ENCODE measurements at regions not wholly inside any gene's neighbourhood (a gene's known extent, or its start where the extent isn't known, plus 50 kb on each side); places are given as distances from the start of the nearest gene placed in this dataset.

DNA sequence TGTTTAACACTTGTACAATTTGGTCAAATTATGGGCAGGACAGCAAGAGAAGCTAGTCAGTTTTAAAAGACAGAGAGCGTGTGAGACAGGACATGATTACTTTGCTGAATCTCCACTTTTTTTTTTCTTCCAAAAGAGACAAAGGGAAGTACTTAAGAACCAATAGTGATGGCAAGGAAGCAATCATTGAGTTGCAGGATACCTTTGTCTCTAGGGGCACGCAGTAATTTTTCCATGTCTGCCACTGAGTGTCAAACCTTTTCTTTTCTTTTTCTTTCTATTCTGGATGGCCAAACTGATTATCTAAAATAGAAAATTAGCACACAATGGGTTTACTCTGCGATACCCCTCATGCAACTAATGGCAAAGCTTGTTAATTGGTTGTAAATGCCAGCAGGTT is 533.0 kb downstream of the PLCL1 start:
- intact Hi-C loops (cut with micrococcal nuclease), result no loop called here
- Histone ChIP-seq H4K20me1 (replicated peaks; ENCODE audit: control insufficient read depth, extremely low read depth, insufficient read depth, low read length) (no peaks in the 10 kb centered on the region), H3K9me3 (replicated peaks; ENCODE audit: control insufficient read depth, insufficient read depth, low read length) (no peaks in the 10 kb centered on the region), H3K4me2 (ENCODE audit: insufficient read depth, low read length) (no peak overlapping the region), H3K27me3 (ENCODE audit: control insufficient read depth in 2 of 2, insufficient read depth in 2 of 2, low read length in 2 of 2) (peaks cover 0 to 2% of the 10 kb centered on the region in 2 experiments), H3K4me3 (replicated peaks in 1 of 3; ENCODE audit: insufficient read depth in 1 of 3, low read depth in 1 of 3, low read length in 3 of 3) (no peak overlapping the region), H3K9ac (replicated peaks; ENCODE audit: extremely low read depth, insufficient read depth, low read length) (no peak overlapping the region), H3K9me1 (replicated peaks; ENCODE audit: control insufficient read depth, extremely low read depth, insufficient read depth, low read length) (peaks cover 3% of the 10 kb centered on the region), H3K36me3 (ENCODE audit: control insufficient read depth in 2 of 2, extremely low read depth in 1 of 2, insufficient read depth in 2 of 2, low read length in 2 of 2) (no peaks in the 10 kb centered on the region), H3K27ac (ENCODE audit: insufficient read depth, low read depth, low read length) (no peak overlapping the region), H3K4me1 (ENCODE audit: control insufficient read depth, extremely low read depth, insufficient read depth, low read length) (no peaks in the 10 kb centered on the region), H2AFZ (ENCODE audit: low read depth, low read length) (no peak overlapping the region), H3K79me2 (ENCODE audit: control insufficient read depth, insufficient read depth, low read length) (no peaks in the 10 kb centered on the region)
- FAIRE-seq, result no peak
- CTCF ChIA-PET, result interaction anchor here (5.3 kb wide), 1 partner anchor 28 kb away, joined by 21 read pairs; no protein-coding TSS in a partner anchor
- BruUV-seq (replicated peaks), result no TSS peak
- dilution Hi-C loops (cut with MboI; ENCODE audit: extremely low pct_ligation_motif_present, low sequenced_read_pairs), result no loop called here
- POLR2A ChIA-PET, result no interaction called here
- TF ChIP-seq POLR2AphosphoS5 (IDR thresholded peaks at IDR 0.05; ENCODE audit: insufficient read depth, low read depth, low read length) (no peak), GATA2 (IDR thresholded peaks at IDR 0.05; ENCODE audit: insufficient read depth, insufficient read length, low read depth, low read length) (no peak), POLR2A (IDR thresholded peaks at IDR 0.05; ENCODE audit: low read depth, low read length) (no peak), MYC (IDR thresholded peaks at IDR 0.05; ENCODE audit: low read depth, low read length) (no peak), CTCF (IDR thresholded peaks at IDR 0.05; ENCODE audit: extremely low read depth in 1 of 2, insufficient read depth in 1 of 2, low read depth in 1 of 2, low read length in 2 of 2) (no peak), EZH2 (IDR thresholded peaks at IDR 0.05; ENCODE audit: borderline replicate concordance, low read depth, low read length, severe bottlenecking) (no peak), JUN (IDR thresholded peaks at IDR 0.05; ENCODE audit: borderline replicate concordance, insufficient read depth, insufficient read length, low read depth) (no peak), FOS (IDR thresholded peaks at IDR 0.05; ENCODE audit: borderline replicate concordance, insufficient read depth, low read length) (no peak)
- TF ChIP-seq, protein P1, sequence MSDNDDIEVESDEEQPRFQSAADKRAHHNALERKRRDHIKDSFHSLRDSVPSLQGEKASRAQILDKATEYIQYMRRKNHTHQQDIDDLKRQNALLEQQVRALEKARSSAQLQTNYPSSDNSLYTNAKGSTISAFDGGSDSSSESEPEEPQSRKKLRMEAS (IDR thresholded peaks at IDR 0.05; ENCODE audit: insufficient read depth, insufficient read length), result no peak
- no peak for DNase-seq (ENCODE audit: low read depth, low spot score)
